Lung (tissue), 11 donors: ENCODE measurements at regions not wholly inside any gene's neighbourhood (a gene's known extent, or its start where the extent isn't known, plus 50 kb on each side); places are given as distances from the start of the nearest gene placed in this dataset.

Experiments
- ATAC-seq: fragments of 200-7000 bp; cut with Tn5 transposase; one replicate; pipeline ENCODE4 v1.9.1; 2020; ENCODE audit warnings: moderate number of reproducible peaks; ENCODE audit not compliant: insufficient read depth, low FRiP score
- DNase-seq, 3 donors: peaks; one replicate each; pipeline ENCODE4 v3.0.0-alpha.2; 2013 to 2017
- H3K27ac ChIP-seq, 2 donors: one replicate each; pipeline ENCODE4 v1.5.1; 2013; ENCODE audit warnings: mild to moderate bottlenecking in 2 of 2, moderate library complexity in 2 of 2, control low read depth in 1 of 2, inconsistent platforms in 1 of 2, low read depth in 1 of 2, low read length in 1 of 2
- H3K27me3 ChIP-seq, 3 donors: one replicate each; pipeline ENCODE4 v1.5.1; 2013; ENCODE audit warnings: low read length in 2 of 3; ENCODE audit not compliant: control insufficient read depth in 3 of 3, insufficient read depth in 3 of 3
- H3K36me3 ChIP-seq, 4 donors: one replicate each; pipeline ENCODE4 v1.5.1; 2013; ENCODE audit warnings: low read length in 4 of 4, mild to moderate bottlenecking in 1 of 4, moderate library complexity in 1 of 4; ENCODE audit not compliant: control insufficient read depth in 4 of 4, insufficient read depth in 4 of 4
- H3K4me1 ChIP-seq, 5 donors: one replicate each; pipeline ENCODE4 v1.5.1; 2013; ENCODE audit warnings: low read length in 5 of 5, mild to moderate bottlenecking in 2 of 5, moderate library complexity in 1 of 5; ENCODE audit not compliant: control insufficient read depth in 5 of 5, insufficient read depth in 5 of 5
- H3K4me3 ChIP-seq: one replicate; pipeline ENCODE4 v1.5.1; 2013; ENCODE audit warnings: mild to moderate bottlenecking, control low read depth, moderate library complexity
- H3K9ac ChIP-seq, 2 donors: one replicate each; pipeline ENCODE4 v1.5.1; 2013; ENCODE audit warnings: low read length in 2 of 2, control low read depth in 1 of 2; ENCODE audit not compliant: insufficient read depth in 1 of 2
- H3K9me3 ChIP-seq, 4 donors: one replicate each; pipeline ENCODE4 v1.5.1; 2013; ENCODE audit warnings: low read length in 3 of 4, mild to moderate bottlenecking in 1 of 4, moderate library complexity in 1 of 4; ENCODE audit not compliant: control insufficient read depth in 4 of 4, insufficient read depth in 3 of 4
- WGBS, 2 donors: extraction: QIAGEN DNeasy Blood & Tissue Kit; methylation state at CpG; one replicate each; pipeline ENCODE4 v1.1.7; 2013; 5-methylcytosine and 5-hydroxymethylcytosine counted together
- TF ChIP-seq, protein P1 (sequence below): IDR thresholded peaks from 2 replicates; pipeline ENCODE4 v1.5.1; 2012; ENCODE audit warnings: mild to moderate bottlenecking; ENCODE audit errors: control extremely low read depth, extremely low read depth
- donor health status: control.
- donor health status: control.
- donor health status: Bipolar disorder and iron deficiency.
- donor health status: healthy.
- donor health status: DM: yes; HTN: yes; CAD: no.

GRCh38 chr4:155559915-155560314 lies 106.7 kb upstream of the GUCY1A1 start:
- no peak overlapping the region for H3K9ac ChIP-seq
- no peak overlapping the region for H3K27ac ChIP-seq
- no peaks in the 10 kb centered on the region for H3K4me1 ChIP-seq
- H3K36me3 ChIP-seq, result no peaks in the 10 kb centered on the region
- TF ChIP-seq, protein P1, sequence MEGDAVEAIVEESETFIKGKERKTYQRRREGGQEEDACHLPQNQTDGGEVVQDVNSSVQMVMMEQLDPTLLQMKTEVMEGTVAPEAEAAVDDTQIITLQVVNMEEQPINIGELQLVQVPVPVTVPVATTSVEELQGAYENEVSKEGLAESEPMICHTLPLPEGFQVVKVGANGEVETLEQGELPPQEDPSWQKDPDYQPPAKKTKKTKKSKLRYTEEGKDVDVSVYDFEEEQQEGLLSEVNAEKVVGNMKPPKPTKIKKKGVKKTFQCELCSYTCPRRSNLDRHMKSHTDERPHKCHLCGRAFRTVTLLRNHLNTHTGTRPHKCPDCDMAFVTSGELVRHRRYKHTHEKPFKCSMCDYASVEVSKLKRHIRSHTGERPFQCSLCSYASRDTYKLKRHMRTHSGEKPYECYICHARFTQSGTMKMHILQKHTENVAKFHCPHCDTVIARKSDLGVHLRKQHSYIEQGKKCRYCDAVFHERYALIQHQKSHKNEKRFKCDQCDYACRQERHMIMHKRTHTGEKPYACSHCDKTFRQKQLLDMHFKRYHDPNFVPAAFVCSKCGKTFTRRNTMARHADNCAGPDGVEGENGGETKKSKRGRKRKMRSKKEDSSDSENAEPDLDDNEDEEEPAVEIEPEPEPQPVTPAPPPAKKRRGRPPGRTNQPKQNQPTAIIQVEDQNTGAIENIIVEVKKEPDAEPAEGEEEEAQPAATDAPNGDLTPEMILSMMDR, result no peak
- no peak overlapping the region for H3K4me3 ChIP-seq
- no peak for DNase-seq
- H3K27me3 ChIP-seq, result no peaks in the 10 kb centered on the region
- peaks cover 0 to 4% (median under 1%) of the 10 kb centered on the region in 4 donors for H3K9me3 ChIP-seq
- ATAC-seq, result no peak

GRCh38 chr4:155552180-155552579 lies 114.5 kb upstream of the GUCY1A1 start:
- no peak for ATAC-seq
- Histone ChIP-seq H3K9ac (no peak overlapping the region), H3K27ac (no peak overlapping the region), H3K4me1 (no peaks in the 10 kb centered on the region), H3K4me3 (no peak overlapping the region), H3K27me3 (no peaks in the 10 kb centered on the region), H3K36me3 (no peaks in the 10 kb centered on the region), H3K9me3 (peaks cover 0 to 10% (median 5%) of the 10 kb centered on the region in 4 donors)
- WGBS, 2 donors, result 91 to 97% methylated on average over 3 of the region's 3 CpGs
- TF ChIP-seq, protein P1, result no peak
- no peak for DNase-seq

DNA sequence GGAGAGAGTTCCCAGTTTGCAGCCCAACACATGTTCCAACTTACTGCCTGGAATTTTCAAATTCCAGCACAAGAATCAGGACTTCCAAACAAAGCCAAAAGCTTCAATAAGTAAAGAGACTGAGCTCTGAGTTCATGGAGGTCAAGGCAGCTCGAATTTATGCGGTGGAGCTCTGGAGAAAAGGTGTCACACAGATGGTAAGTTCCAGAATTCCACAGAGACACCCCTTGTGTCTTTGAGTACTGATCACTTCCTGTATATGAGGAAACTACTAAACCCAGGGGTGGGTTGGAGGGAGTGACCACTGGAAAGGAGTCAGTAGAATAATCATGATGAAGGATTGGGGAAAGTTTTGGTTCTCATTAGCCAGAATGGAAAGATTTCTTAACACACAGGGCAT lies 118.5 kb upstream of the GUCY1A1 start:
- Histone ChIP-seq H3K9me3 (peaks cover 0 to 11% (median 1%) of the 10 kb centered on the region in 4 donors), H3K4me1 (peaks cover 0 to 2% (median 0%) of the 10 kb centered on the region in 5 donors), H3K27ac (no peak overlapping the region), H3K36me3 (no peaks in the 10 kb centered on the region), H3K9ac (no peak overlapping the region), H3K4me3 (no peak overlapping the region), H3K27me3 (no peaks in the 10 kb centered on the region)
- ATAC-seq (no peak), DNase-seq (no peak)
- TF ChIP-seq, protein P1, result no peak
- WGBS, 2 donors, result 59 to 66% methylated on average over 2 of the region's 2 CpGs

DNA sequence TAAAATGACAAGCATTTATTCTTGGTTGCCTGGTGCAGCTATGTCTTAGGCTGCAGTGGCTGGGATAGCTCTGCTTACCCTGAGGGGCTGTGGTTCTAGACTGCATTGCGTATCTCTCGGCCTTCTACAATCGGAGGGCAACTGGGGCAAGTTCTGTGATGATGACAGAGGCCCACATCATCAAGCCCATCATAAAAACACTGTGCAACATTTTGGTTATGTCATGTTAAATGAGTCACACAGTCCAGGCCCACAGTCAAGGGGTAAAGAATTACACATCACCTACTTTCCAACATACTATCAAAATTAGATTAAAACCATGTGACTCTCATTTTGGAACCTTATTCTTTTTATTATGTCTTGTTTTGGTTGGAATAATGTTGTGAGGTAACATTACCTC lies 120.2 kb upstream of the GUCY1A1 start:
- Histone ChIP-seq H3K27ac (no peak overlapping the region), H3K9me3 (peaks cover 0 to 4% (median 0%) of the 10 kb centered on the region in 4 donors), H3K27me3 (no peaks in the 10 kb centered on the region), H3K4me1 (peaks cover 0 to 3% (median 0%) of the 10 kb centered on the region in 5 donors), H3K36me3 (no peaks in the 10 kb centered on the region), H3K4me3 (no peak overlapping the region), H3K9ac (no peak overlapping the region)
- TF ChIP-seq, protein P1, result no peak
- no peak for ATAC-seq
- no peak for DNase-seq
- WGBS, 2 donors, result 95 to 97% methylated on average over 3 of the region's 3 CpGs
